Heart right ventricle (tissue), 16 donors: ENCODE measurements at regions not wholly inside any gene's neighbourhood (a gene's known extent, or its start where the extent isn't known, plus 50 kb on each side); places are given as distances from the start of the nearest gene placed in this dataset.

Experiments
- ATAC-seq, 8 donors: fragments of 200-7000 bp; cut with Tn5 transposase; one replicate each; pipeline ENCODE4 v1.9.1; 2020; ENCODE audit warnings: mild to moderate bottlenecking in 8 of 8, moderate library complexity in 8 of 8, moderate number of reproducible peaks in 1 of 8
- DNase-seq, 2 donors: peaks; one replicate each; pipeline ENCODE4 v3.0.0-alpha.2; 2020
- H3K27ac ChIP-seq, 10 donors: fragments of 200-600 bp; sonication (generic) in 2 of 10; one replicate each; pipeline versions ENCODE4 v1.5.0 to v1.8.0; 2020 to 2022; ENCODE audit warnings: mild to moderate bottlenecking in 3 of 10
- H3K27me3 ChIP-seq, 7 donors: fragments of 200-600 bp; one replicate each; pipeline ENCODE4 v1.8.0; 2021 to 2022; ENCODE audit warnings: mild to moderate bottlenecking in 2 of 7
- H3K36me3 ChIP-seq, 9 donors: fragments of 200-600 bp; sonication (generic) in 1 of 9; one replicate each; pipeline versions ENCODE4 v1.5.0 to v1.8.0; 2020 to 2022; ENCODE audit warnings: mild to moderate bottlenecking in 2 of 9
- H3K4me1 ChIP-seq, 9 donors: fragments of 200-600 bp; sonication (generic) in 1 of 9; one replicate each; pipeline versions ENCODE4 v1.5.0 to v1.8.0; 2020 to 2022; ENCODE audit warnings: mild to moderate bottlenecking in 4 of 9
- H3K4me3 ChIP-seq, 10 donors: fragments of 200-600 bp; sonication (generic) in 2 of 10; one replicate each; pipeline versions ENCODE4 v1.5.0 to v1.8.0; 2020 to 2022; ENCODE audit warnings: mild to moderate bottlenecking in 7 of 10, moderate library complexity in 2 of 10
- H3K9me3 ChIP-seq, 11 donors: fragments of 200-600 bp in 10 of 11; sonication (generic) in 2 of 11; one replicate each; pipeline versions ENCODE4 v1.5.0 to v1.8.0; 2013 to 2022; ENCODE audit warnings: mild to moderate bottlenecking in 2 of 11, control low read depth in 1 of 11, moderate library complexity in 1 of 11
- WGBS, 2 donors: extraction: QIAGEN DNeasy Blood & Tissue Kit; methylation state at CpG; one replicate each; pipeline ENCODE4 v1.1.7; 2013; ENCODE audit warnings: inconsistent platforms in 1 of 2; 5-methylcytosine and 5-hydroxymethylcytosine counted together
- intact Hi-C, 10 donors: fragments of 100-400 bp; cut with DNase I; formaldehyde crosslinking; loops; one replicate each; pipeline versions ENCODE4 v1.11.1 to v1.14.2; 2022
- TF ChIP-seq, protein P1 (sequence below), 9 donors: fragments of 200-600 bp; sonication (generic) in 2 of 9; IDR thresholded peaks; one replicate each; pipeline versions ENCODE4 v1.5.0 to v1.8.0; 2021 to 2022; ENCODE audit warnings: antibody characterized with exemption in 9 of 9, mild to moderate bottlenecking in 5 of 9, moderate library complexity in 1 of 9
- donor health status: Arrhythmogenic right ventricular cardiomyopathy.
- donor health status: ischemic (EF 13 %, LVEDD 7.1; RV severe dilation, severe dysfunction).
- donor health status: healthy with polysubstance abuse.
- donor health status: DM: no; HTN: yes; CAD: no.
- donor health status: DM: no; HTN: no; CAD: no.
- donor health status: ischemic (EF 25% LVEDD 6.9; RV normal size, moderate dysfunction).
- donor health status: ischemic (EF 25% LVEDD 5.7; RV mildly dilated, moderate dysfunction).
- donor health status: healthy.
- donor health status: DM: yes; HTN: yes; CAD: no.
- donor health status: Ischemic cardiomyopathy.
- donor health status: ischemic (EF 35%, LVEDD 5.7; RV mildly dilated, moderate dysfunction).
- donor health status: nonischemic (EF 11% LVEDD 7.7; RV severe dilation, severe dysfunction).
- donor health status: DM: yes; HTN: yes; CAD: no.
- donor health status: PGD.
- donor health status: ischemic (EF 29% LVEDD 5.4; RV normal size, mild dysfunction).
- donor health status: nonischemic (EF 23%, LVEDD 6.1; RV moderate dilation, normal function).

DNA sequence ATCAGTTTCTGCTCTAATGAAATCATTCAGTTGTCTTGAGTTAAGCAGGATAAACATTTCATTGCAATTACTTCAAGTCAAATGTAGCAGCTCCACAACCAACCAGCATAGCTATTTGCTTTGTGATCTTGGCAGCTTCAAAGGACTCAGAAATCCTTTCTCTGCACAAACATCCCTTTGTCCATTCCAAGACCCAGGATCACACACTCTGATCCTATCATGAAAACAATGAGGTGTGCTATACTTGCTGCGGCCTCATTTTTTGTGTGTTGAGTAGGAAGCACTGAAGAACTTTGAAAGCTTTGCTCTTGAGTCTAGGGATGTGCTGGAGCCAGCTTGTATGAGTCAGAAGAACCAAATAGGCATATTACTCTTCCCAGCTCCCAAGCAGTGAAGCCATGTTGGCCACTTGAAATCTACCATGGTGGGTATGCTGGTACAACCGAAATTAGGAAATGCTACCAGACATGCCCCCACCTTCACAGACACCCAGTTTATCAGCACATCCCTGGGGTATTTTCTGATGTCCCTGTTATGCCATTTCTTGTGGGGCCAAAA lies 199.4 kb upstream of the PRSS58 start:
- DNase-seq (no peak), ATAC-seq (no peak)
- TF ChIP-seq, protein P1, sequence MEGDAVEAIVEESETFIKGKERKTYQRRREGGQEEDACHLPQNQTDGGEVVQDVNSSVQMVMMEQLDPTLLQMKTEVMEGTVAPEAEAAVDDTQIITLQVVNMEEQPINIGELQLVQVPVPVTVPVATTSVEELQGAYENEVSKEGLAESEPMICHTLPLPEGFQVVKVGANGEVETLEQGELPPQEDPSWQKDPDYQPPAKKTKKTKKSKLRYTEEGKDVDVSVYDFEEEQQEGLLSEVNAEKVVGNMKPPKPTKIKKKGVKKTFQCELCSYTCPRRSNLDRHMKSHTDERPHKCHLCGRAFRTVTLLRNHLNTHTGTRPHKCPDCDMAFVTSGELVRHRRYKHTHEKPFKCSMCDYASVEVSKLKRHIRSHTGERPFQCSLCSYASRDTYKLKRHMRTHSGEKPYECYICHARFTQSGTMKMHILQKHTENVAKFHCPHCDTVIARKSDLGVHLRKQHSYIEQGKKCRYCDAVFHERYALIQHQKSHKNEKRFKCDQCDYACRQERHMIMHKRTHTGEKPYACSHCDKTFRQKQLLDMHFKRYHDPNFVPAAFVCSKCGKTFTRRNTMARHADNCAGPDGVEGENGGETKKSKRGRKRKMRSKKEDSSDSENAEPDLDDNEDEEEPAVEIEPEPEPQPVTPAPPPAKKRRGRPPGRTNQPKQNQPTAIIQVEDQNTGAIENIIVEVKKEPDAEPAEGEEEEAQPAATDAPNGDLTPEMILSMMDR (IDR thresholded peaks at IDR 0.05), result no peak

DNA sequence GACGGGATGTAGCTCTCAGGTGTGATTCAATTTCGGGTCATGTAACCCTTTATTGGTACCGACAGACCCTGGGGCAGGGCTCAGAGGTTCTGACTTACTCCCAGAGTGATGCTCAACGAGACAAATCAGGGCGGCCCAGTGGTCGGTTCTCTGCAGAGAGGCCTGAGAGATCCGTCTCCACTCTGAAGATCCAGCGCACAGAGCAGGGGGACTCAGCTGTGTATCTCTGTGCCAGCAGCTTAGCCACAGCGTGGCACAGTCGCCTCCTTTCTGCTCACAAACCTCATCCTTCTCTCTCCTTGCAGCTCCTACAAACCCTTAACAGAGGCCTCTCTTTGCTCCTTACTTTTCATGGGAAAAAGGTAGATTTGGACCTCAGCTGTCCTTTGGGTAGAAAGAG lies 197.5 kb upstream of the PRSS58 start:
- TF ChIP-seq, protein P1 (IDR thresholded peaks at IDR 0.05), result no peak
- H3K9me3 ChIP-seq, result no peaks in the 10 kb centered on the region
- DNase-seq, result no peak
- intact Hi-C loops, result no loop called here
- peaks cover 0 to 7% (median 0%) of the 10 kb centered on the region in 9 donors for H3K4me1 ChIP-seq
- H3K27me3 ChIP-seq, result peaks cover 0 to 29% (median 5%) of the 10 kb centered on the region in 7 donors
- no peak for ATAC-seq
- WGBS, 2 donors, result 86 to 89% methylated on average over 10 of the region's 10 CpGs
- no peak overlapping the region for H3K4me3 ChIP-seq
- H3K27ac ChIP-seq, result no peak overlapping the region
- H3K36me3 ChIP-seq, result no peaks in the 10 kb centered on the region

More for the DNA sequence above, 199.4 kb upstream of the PRSS58 start:
- Histone ChIP-seq H3K4me1 (peaks cover 0 to 7% (median 0%) of the 10 kb centered on the region in 9 donors), H3K9me3 (no peaks in the 10 kb centered on the region), H3K27ac (no peak overlapping the region), H3K36me3 (no peaks in the 10 kb centered on the region), H3K27me3 (peaks cover 0 to 29% (median 5%) of the 10 kb centered on the region in 7 donors), H3K4me3 (no peak overlapping the region)
- intact Hi-C loops, result no loop called here
- WGBS, 2 donors, result 86 to 88% methylated on average over 2 of the region's 2 CpGs

- H3K9me3 ChIP-seq, result no peaks in the 10 kb centered on the region
- intact Hi-C loops, result no loop called here
- no peak overlapping the region for H3K4me3 ChIP-seq
- WGBS, 2 donors, result 58% methylated on average over 5 of the region's 5 CpGs
- H3K36me3 ChIP-seq, result no peaks in the 10 kb centered on the region
- TF ChIP-seq, protein P1 (IDR thresholded peaks at IDR 0.05), result no peak
- no peak for ATAC-seq
- H3K4me1 ChIP-seq, result peaks cover 0 to 7% (median 0%) of the 10 kb centered on the region in 9 donors
- DNase-seq, result no peak
- no peak overlapping the region for H3K27ac ChIP-seq
- peaks cover 0 to 25% (median 5%) of the 10 kb centered on the region in 7 donors for H3K27me3 ChIP-seq
Observed at GRCh38 chr7:142454862-142455261, 197.0 kb upstream of the PRSS58 start.

- TF ChIP-seq, protein P1 (IDR thresholded peaks at IDR 0.05), result no peak
- Histone ChIP-seq H3K27me3 (peaks cover 0 to 18% (median 7%) of the 10 kb centered on the region in 7 donors), H3K36me3 (no peaks in the 10 kb centered on the region), H3K4me1 (no peaks in the 10 kb centered on the region), H3K4me3 (no peak overlapping the region), H3K9me3 (no peaks in the 10 kb centered on the region), H3K27ac (no peak overlapping the region)
- intact Hi-C loops, result no loop called here
- WGBS, 2 donors, result 65 to 67% methylated on average over 4 of the region's 4 CpGs
- DNase-seq (no peak), ATAC-seq (no peak)
Observed at GRCh38 chr7:142452791-142453190, 194.9 kb upstream of the PRSS58 start.
